HFFc6 (cell line): ENCODE measurements at regions not wholly inside any gene's neighbourhood (a gene's known extent, or its start where the extent isn't known, plus 50 kb on each side); places are given as distances from the start of the nearest gene placed in this dataset.

Experiments
- DNase-seq: peaks from one replicate; pipeline ENCODE4 v3.0.0-alpha.2; 2018
- H3K27ac Mint-ChIP-seq: 2 replicates; pipeline ENCODE4 v1.8.0; 2020; ENCODE audit warnings: mild to moderate bottlenecking, mixed read lengths
- H3K27me3 Mint-ChIP-seq: 2 replicates; pipeline ENCODE4 v1.8.0; 2021; ENCODE audit warnings: mild to moderate bottlenecking, moderate library complexity, mixed read lengths; ENCODE audit not compliant: insufficient read depth
- H3K36me3 Mint-ChIP-seq: 2 replicates; pipeline ENCODE4 v1.8.0; 2021; ENCODE audit warnings: low read depth, mixed read lengths
- H3K4me1 Mint-ChIP-seq: 2 replicates; pipeline ENCODE4 v1.8.0; 2020; ENCODE audit warnings: low read depth, mixed read lengths
- H3K4me3 Mint-ChIP-seq: 2 replicates; pipeline ENCODE4 v1.8.0; 2020; ENCODE audit warnings: mild to moderate bottlenecking, moderate library complexity, mixed read lengths
- H3K9me3 Mint-ChIP-seq: 2 replicates; pipeline ENCODE4 v1.8.0; 2020; ENCODE audit warnings: mild to moderate bottlenecking, mixed read lengths
- TF ChIP-seq, protein P1 (sequence below): fragments of 200-600 bp; sonication (generic); IDR thresholded peaks from 2 replicates; pipeline ENCODE4 v1.5.0; 2021; ENCODE audit warnings: antibody characterized with exemption, mild to moderate bottlenecking

DNA sequence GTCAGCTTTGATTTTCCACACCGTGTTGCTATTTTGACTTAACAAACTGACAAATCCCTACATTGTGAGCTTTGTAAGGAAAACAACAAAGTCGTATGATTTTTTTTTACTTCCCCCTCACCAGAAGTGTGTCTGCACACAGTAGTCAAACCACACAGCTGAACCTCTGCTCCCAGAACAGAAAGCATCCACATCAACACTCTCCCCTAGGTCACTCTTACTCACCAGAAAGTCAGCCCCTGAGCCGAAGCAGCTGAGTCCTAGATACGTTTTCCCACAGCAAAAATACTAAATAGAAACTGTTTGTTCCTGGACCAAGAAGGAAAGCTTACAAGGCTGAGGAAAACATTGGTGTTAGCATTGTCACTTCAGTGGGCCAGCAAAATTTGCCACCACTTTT, 305.7 kb downstream of the DHX15 start:
- H3K4me3 Mint-ChIP-seq, result no peak overlapping the region
- H3K36me3 Mint-ChIP-seq, result no peaks in the 10 kb centered on the region
- peaks cover 34% of the 10 kb centered on the region for H3K9me3 Mint-ChIP-seq
- H3K27me3 Mint-ChIP-seq, result no peaks in the 10 kb centered on the region; the same call in none of the 2 replicates
- no peaks in the 10 kb centered on the region for H3K4me1 Mint-ChIP-seq
- no peak for DNase-seq
- TF ChIP-seq, protein P1, sequence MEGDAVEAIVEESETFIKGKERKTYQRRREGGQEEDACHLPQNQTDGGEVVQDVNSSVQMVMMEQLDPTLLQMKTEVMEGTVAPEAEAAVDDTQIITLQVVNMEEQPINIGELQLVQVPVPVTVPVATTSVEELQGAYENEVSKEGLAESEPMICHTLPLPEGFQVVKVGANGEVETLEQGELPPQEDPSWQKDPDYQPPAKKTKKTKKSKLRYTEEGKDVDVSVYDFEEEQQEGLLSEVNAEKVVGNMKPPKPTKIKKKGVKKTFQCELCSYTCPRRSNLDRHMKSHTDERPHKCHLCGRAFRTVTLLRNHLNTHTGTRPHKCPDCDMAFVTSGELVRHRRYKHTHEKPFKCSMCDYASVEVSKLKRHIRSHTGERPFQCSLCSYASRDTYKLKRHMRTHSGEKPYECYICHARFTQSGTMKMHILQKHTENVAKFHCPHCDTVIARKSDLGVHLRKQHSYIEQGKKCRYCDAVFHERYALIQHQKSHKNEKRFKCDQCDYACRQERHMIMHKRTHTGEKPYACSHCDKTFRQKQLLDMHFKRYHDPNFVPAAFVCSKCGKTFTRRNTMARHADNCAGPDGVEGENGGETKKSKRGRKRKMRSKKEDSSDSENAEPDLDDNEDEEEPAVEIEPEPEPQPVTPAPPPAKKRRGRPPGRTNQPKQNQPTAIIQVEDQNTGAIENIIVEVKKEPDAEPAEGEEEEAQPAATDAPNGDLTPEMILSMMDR, result no peak
- H3K27ac Mint-ChIP-seq, result no peak overlapping the region

- Mint-ChIP-seq H3K27ac (no peak overlapping the region), H3K4me3 (no peak overlapping the region), H3K4me1 (no peaks in the 10 kb centered on the region), H3K27me3 (no peaks in the 10 kb centered on the region; the same call in 1 of the 2 replicates), H3K9me3 (peaks cover 33% of the 10 kb centered on the region), H3K36me3 (no peaks in the 10 kb centered on the region)
- DNase-seq, result no peak
- TF ChIP-seq, protein P1, result no peak
Observed at GRCh38 chr4:24274381-24274941, 309.9 kb downstream of the DHX15 start.

- Mint-ChIP-seq H3K4me1 (no peaks in the 10 kb centered on the region), H3K4me3 (no peak overlapping the region), H3K27me3 (no peaks in the 10 kb centered on the region; the same call in 1 of the 2 replicates), H3K9me3 (peaks cover 28% of the 10 kb centered on the region), H3K36me3 (no peaks in the 10 kb centered on the region), H3K27ac (no peak overlapping the region)
- DNase-seq, result no peak
- TF ChIP-seq, protein P1, result no peak
Observed at GRCh38 chr4:24273136-24273535, 311.2 kb downstream of the DHX15 start.

GRCh38 chr4:24266951-24267722, 317.2 kb downstream of the DHX15 start:
- H3K36me3 Mint-ChIP-seq, result no peaks in the 10 kb centered on the region
- TF ChIP-seq, protein P1, result no peak
- H3K27ac Mint-ChIP-seq, result no peak overlapping the region
- no peaks in the 10 kb centered on the region for H3K27me3 Mint-ChIP-seq
- no peak for DNase-seq
- H3K4me3 Mint-ChIP-seq, result no peak overlapping the region
- no peaks in the 10 kb centered on the region for H3K4me1 Mint-ChIP-seq
- H3K9me3 Mint-ChIP-seq, result peaks cover 7% of the 10 kb centered on the region

GRCh38 chr4:24265989-24266388, 318.4 kb downstream of the DHX15 start:
- H3K4me1 Mint-ChIP-seq, result no peaks in the 10 kb centered on the region
- no peak overlapping the region for H3K27ac Mint-ChIP-seq
- DNase-seq, result no peak

More at GRCh38 chr4:24265989-24266388, 318.4 kb downstream of the DHX15 start:
- Mint-ChIP-seq H3K27me3 (no peaks in the 10 kb centered on the region; the same call in 1 of the 2 replicates), H3K9me3 (peaks cover 13% of the 10 kb centered on the region), H3K36me3 (no peaks in the 10 kb centered on the region), H3K4me3 (no peak overlapping the region)
- TF ChIP-seq, protein P1, result no peak
